Fibroblast of lung (primary cell): ENCODE measurements at regions not wholly inside any gene's neighbourhood (a gene's known extent, or its start where the extent isn't known, plus 50 kb on each side); places are given as distances from the start of the nearest gene placed in this dataset.

Source experiments
- CTCF ChIP-seq, 2 donors: IDR thresholded peaks in 1 of 2; conservative IDR thresholded peaks in 1 of 2; 1 replicate in 1 of 2; 2 replicates in 1 of 2; pipeline ENCODE4 v1.5.1; 2011 to 2012; ENCODE audit warnings: low read length in 2 of 2, control low read depth in 1 of 2, inconsistent platforms in 1 of 2, low read depth in 1 of 2, mild to moderate bottlenecking in 1 of 2
- EZH2 ChIP-seq: IDR thresholded peaks from 2 replicates; pipeline ENCODE4 v1.5.1; 2012; ENCODE audit warnings: low read length, control low read depth, mild to moderate bottlenecking; ENCODE audit errors: missing control alignments

GRCh38 chr4:120508036-120508435 is 414.5 kb downstream of the PRDM5 start:
- TF ChIP-seq CTCF (conservative IDR thresholded peaks at IDR 0.05 in 1 of 2, IDR thresholded peaks at IDR 0.05 in 1 of 2; ENCODE audit: low read depth in 1 of 2, low read length in 2 of 2) = no peak
- TF ChIP-seq EZH2 = no peak
